ENCODE measurements at regions not wholly inside any gene's neighbourhood (a gene's known extent, or its start where the extent isn't known, plus 50 kb on each side); places are given as distances from the start of the nearest gene placed in this dataset.

DNA sequence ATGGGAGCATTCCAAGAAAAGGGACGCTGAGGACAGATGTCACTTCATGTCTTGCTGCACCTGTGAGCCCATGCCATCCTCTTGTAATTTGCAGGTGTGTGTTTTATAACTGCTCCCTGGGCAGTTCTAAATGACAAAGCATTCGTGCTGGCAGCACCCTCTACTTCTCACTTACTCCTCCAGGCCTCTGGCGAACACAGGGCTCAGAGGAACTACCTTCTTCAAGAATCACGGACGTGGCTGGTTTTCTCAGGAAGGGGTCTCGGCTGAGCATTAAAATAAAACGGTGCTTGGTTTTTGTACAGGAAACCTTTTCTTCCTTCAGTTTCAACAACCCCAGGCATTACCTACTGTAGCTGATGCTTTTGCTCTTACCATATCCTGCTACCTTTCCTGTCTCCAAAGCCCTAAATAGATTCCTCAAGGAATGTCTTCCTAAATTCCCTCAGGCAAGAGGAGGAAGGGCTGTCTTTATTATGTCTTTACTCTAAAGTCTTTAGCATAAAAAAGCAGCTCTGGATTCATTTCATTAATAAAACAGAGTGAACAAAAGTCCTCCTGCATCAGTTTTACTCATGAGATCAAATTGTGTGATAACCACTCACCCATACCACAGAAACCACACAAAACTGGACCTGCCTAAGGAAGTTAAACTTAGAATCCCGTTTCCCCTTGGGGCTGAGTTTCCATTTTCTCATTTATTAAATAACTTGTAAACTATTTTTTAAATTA, 79.0 kb upstream of the MAP10 start:
- CTCF ChIA-PET (ENCODE audit: low intra/inter-chr PET ratio), result no interaction called here
- no peak for ATAC-seq
- H2AFZ ChIP-seq (ENCODE audit: low read depth, low read length), result no peak overlapping the region

More for the DNA sequence above, 79.0 kb upstream of the MAP10 start:
- Histone ChIP-seq H3K9me1 (ENCODE audit: control insufficient read depth, insufficient read depth, low read length) (no peaks in the 10 kb centered on the region), H3K27me3 (ENCODE audit: control insufficient read depth in 2 of 2, insufficient read depth in 2 of 2, low read length in 2 of 2) (no peaks in the 10 kb centered on the region), H3K36me3 (ENCODE audit: control insufficient read depth, insufficient read depth, low read length) (no peaks in the 10 kb centered on the region), H3K79me2 (ENCODE audit: control insufficient read depth, insufficient read depth, low read length) (no peaks in the 10 kb centered on the region), H3K9me3 (replicated peaks; ENCODE audit: control insufficient read depth, insufficient read depth, low read depth, low read length) (no peaks in the 10 kb centered on the region), H4K20me1 (replicated peaks; ENCODE audit: control insufficient read depth, insufficient read depth, low read length) (no peaks in the 10 kb centered on the region), H3K4me2 (ENCODE audit: insufficient read depth, low read length) (no peak overlapping the region), H3K4me3 (no peak overlapping the region), H3K9ac (ENCODE audit: insufficient read depth in 1 of 2, low read depth in 2 of 2, low read length in 2 of 2) (no peak overlapping the region), H3K27ac (ENCODE audit: extremely low read depth, low read depth, low read length) (no peak overlapping the region), H3K4me1 (replicated peaks in 1 of 2; ENCODE audit: control insufficient read depth in 2 of 2, insufficient read depth in 2 of 2, low read length in 2 of 2) (no peaks in the 10 kb centered on the region)
- 0% methylated on average over 8 of the region's 8 CpGs for WGBS (ENCODE audit: insufficient coverage, low coverage, missing lambda C conversion rate)
- no TSS peak for BruUV-seq (replicated peaks)
- FAIRE-seq, result no peak
- intact Hi-C loops (cut with micrococcal nuclease), result no loop called here
- in situ Hi-C loops (cut with MboI), result no loop called here
- no peak for TF ChIP-seq ZBTB7A (IDR thresholded peaks at IDR 0.05; ENCODE audit: borderline replicate concordance, control insufficient read depth, low read depth, low read length)
- TF ChIP-seq FOXJ2 (tag; IDR thresholded peaks at IDR 0.05), result no peak
- no peak for TF ChIP-seq FIP1L1 (IDR thresholded peaks at IDR 0.05; ENCODE audit: low read depth, low read length, poor library complexity, severe bottlenecking)
- TF ChIP-seq HNRNPUL1 (IDR thresholded peaks at IDR 0.05; ENCODE audit: low read length), result no peak
- TF ChIP-seq TARDBP (IDR thresholded peaks at IDR 0.05), result no peak
- TF ChIP-seq KAT2B (IDR thresholded peaks at IDR 0.05; ENCODE audit: low read depth, low read length), result no peak
- TF ChIP-seq, protein P1, sequence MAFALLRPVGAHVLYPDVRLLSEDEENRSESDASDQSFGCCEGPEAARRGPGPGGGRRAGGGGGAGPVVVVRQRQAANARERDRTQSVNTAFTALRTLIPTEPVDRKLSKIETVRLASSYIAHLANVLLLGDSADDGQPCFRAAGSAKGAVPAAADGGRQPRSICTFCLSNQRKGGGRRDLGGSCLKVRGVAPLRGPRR (CRISPR knock-in tag; IDR thresholded peaks at IDR 0.05), result no peak
- no peak for TF ChIP-seq ZC3H8 (IDR thresholded peaks at IDR 0.05)
- TF ChIP-seq ESRRA (IDR thresholded peaks at IDR 0.05; ENCODE audit: borderline replicate concordance, low read depth), result no peak
- TF ChIP-seq CTBP1 (IDR thresholded peaks at IDR 0.05; ENCODE audit: borderline replicate concordance), result no peak
- no peak for TF ChIP-seq ETV1 (tag; conservative IDR thresholded peaks at IDR 0.05; ENCODE audit: low read depth)
- no peak for TF ChIP-seq CHD2 (IDR thresholded peaks at IDR 0.05; ENCODE audit: low read depth, low read length)
- TF ChIP-seq SMAD1 (IDR thresholded peaks at IDR 0.05; ENCODE audit: low read depth, low read length, partially characterized antibody), result no peak
- no peak for TF ChIP-seq GATAD2A (IDR thresholded peaks at IDR 0.05)
- no peak for TF ChIP-seq HNRNPK (IDR thresholded peaks at IDR 0.05; ENCODE audit: low read depth, low read length, poor library complexity, severe bottlenecking)
- TF ChIP-seq MBD2 (IDR thresholded peaks at IDR 0.05; ENCODE audit: borderline replicate concordance, low read depth), result no peak
- TF ChIP-seq, protein P2, sequence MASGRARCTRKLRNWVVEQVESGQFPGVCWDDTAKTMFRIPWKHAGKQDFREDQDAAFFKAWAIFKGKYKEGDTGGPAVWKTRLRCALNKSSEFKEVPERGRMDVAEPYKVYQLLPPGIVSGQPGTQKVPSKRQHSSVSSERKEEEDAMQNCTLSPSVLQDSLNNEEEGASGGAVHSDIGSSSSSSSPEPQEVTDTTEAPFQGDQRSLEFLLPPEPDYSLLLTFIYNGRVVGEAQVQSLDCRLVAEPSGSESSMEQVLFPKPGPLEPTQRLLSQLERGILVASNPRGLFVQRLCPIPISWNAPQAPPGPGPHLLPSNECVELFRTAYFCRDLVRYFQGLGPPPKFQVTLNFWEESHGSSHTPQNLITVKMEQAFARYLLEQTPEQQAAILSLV (tag; IDR thresholded peaks at IDR 0.05), result no peak
- TF ChIP-seq RBFOX2 (IDR thresholded peaks at IDR 0.05; ENCODE audit: low read depth, low read length), result no peak
- no peak for TF ChIP-seq SMARCA5 (IDR thresholded peaks at IDR 0.05)
- no peak for TF ChIP-seq NR3C1 (CRISPR knock-in tag; IDR thresholded peaks at IDR 0.05)
- POLR2A ChIA-PET, result no interaction called here
- DNase-seq (ENCODE audit: extremely low read depth in 1 of 4, low spot score in 3 of 4), result no peak
